UCSD-AML1 (cell line): ENCODE measurements at regions not wholly inside any gene's neighbourhood (a gene's known extent, or its start where the extent isn't known, plus 50 kb on each side); places are given as distances from the start of the nearest gene placed in this dataset.

Experiments used
- DNase-seq: peaks from one replicate; lab custom pipeline; 2025; ENCODE audit not compliant: unreplicated experiment; lab: John Stamatoyannopoulos, UW

DNA sequence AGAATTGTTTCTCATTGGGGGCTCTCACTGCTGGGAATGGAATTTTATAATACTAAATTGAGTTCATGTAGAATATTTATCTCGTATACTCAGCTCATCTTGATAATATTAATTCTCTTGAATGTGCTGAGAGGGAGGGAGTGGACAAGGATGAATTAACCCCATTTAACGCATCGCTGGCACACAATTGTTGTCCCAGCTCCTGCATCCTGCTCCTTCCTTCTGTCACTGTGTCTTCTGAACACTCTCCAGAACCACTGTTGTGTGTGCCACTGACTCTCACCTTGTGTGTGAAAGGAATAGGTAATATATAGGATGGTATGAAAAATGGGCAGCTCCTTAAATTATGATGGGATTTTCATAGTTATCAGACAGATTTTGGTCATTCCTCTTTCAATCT lies 267.3 kb downstream of the MTRR start:
- no peak for DNase-seq

DNA sequence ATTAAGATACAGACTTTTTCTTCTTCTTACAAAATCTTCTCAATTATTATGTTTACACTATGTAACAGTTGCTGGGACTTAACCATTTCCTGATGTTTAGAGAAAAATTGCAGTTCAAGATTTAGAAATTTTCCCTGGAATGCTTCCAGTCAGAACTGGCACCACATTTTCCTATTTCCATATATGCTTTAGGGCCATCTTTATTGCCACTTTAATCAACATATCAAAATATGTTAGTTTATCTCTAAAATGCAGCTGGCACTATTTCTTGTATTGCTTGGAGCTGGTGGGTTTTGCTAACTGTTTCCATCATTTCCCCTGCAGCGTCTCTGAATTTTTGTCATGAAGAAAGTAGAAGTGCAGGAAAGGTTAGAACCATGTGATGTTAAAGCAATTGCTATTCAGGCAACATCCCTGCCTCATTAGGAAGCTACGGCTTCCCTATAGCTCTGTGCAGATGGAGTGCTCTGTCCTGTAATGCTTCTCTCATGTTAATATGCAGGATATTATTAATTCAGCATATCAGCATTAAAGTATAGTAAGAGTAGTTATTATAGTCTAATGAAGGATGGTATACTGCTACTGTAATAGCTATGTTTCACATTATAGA lies 269.1 kb downstream of the MTRR start:
- DNase-seq, result no peak

DNA sequence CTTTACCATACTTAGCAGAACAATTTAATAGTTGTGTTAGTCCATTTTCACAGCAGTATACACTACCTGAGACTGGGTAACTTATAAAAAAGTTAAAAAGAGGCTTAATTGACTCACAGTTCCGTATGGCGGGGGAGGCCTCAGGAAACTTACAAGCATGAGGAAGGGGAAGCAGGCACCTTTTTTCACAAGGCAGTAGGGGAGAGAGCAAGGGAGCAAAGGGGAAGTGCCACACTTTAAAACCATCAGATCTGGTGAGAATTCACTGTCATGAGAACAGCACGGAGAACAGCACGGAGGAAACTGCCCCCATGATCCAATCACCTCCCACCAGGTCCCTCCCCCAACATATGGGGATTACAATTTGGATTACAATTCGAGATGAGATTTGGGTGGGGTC lies 269.9 kb downstream of the MTRR start:
- no peak for DNase-seq

DNA sequence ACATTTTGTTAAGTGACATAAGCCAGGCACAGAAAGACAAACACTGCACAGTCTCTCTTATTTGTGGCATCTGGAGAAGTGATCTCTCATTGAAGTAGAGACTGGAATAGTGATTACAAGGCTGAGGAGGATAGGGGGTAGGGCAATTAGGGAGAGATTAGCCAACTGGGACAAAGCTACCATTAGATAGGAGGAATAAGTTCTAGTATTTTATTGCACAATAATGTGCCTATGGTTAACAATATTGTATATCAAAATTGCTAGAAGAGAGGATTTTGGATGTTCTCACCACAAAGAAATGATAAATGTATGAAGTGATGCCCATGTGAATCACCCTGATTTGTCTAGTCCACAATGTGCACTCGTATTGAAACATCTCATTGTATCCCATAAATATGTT lies 281.8 kb downstream of the MTRR start:
- no peak for DNase-seq

DNA sequence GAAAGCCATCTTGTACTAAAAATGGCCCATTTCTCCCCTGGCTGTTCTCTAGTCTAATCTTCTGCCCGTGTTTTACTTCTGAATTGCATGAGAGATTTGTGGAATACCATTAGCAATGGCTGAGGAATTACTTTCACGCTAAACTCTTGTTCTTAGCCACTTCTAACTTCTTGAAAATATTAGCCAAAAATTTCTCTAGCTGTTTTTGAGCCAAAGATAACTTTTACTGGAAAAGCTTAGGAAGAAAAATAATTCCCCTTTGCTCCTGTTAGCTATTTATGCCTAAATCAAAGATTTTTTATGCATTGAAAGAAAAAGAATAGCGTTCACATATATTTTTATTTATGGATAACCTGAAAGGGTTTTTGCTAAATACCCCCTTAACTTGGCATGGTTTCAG lies 287.8 kb downstream of the MTRR start:
- DNase-seq, result no peak

DNA sequence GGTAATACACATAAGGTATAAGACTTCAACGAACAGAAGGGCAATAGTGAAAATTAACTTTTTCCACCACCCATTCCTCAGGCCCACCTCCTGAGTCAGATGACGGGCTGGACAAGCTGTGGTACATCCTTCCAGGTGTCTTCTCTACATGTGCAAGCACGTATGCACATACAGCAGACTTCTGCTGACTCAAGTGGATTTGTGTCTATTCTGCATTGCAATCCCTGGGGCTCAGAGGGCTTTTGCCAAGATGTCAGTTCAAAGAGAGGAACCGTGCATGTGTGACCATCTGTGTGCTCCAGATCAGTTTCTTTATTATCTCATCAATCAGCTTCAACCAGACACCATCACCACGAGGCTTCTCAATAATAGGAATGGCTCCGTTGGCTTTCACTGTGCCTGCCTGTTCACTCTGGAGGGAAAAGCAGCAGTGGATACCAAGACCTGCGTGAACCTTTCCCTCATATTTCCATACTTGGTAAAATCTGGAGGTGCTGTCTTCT lies 288.4 kb downstream of the MTRR start:
- no peak for DNase-seq

DNA sequence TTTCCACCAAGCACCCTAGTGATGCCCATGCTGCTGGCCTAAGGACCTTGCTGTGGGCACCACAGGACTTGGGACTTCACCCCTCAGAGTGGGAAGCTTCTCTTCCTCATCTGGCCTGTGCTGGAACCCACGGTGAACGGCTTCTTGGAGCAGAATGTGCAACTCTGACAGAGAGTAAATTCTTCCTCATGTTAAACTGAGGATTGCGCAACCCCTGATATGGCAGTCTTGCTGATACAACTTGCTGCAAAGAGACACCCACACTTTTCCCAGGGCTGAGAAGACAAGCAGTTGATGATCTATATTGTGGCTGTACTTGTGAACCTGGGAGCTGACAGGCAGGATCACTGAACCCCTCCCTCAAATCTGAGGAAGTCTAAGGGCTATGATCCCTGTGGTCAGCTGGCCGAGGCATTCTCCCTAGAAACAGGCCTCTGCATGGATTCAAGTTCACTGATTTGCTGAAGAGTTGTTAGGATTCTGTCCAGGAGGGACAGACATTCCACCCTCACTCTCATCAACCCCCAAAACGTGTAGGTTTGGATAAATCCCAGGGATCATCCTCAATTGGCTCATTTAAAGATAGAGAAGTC lies 307.2 kb downstream of the MTRR start:
- DNase-seq, result no peak

DNA sequence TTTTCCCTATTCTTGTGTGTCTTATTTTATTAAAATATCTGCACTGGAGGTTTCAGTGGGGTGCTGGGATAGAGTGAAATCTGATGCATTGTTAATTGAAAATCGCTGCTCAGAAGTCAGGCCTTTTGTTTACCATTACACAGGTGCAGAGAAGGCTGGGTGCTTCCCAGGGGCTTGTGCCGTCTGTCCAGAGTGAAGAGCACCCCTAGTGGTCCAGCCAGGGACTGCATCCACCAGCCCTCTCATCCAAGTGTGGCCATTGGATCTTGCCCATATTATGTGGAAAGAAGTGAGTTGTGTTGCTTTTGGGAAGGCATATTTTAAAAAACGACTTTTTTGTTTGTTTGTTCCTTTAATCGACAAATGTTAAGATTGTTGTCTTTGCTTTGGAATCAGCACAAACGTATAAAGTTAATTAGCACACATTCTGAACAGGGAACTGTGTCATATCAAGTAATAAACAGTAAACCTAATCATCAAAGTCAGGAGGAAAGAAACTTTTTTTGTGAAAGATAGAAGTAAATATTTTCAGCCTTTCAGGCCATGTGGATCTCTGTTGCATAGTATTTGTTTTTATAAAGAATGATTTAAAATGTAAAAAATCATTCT lies 315.6 kb downstream of the MTRR start:
- peak; percentile 29 for DNase-seq

DNA sequence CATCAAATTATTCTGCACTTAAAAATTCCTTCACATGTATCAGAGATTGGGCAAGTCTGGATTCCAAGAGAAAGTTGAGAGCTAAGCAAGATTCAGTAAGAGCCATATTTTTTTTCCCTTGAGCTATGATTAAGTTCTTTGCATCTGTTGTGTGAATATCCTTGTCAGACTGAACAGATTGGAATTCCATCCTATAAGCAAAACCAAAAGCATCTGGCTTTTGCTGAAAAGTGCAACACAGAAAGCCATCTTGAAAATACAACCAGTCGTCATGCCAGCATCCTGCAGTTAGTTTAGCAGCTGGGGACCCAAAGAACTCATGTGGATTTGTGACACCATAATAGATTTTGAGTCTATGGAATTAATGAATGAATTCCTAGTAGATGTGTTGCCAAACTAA lies 316.9 kb downstream of the MTRR start:
- no peak for DNase-seq

DNA sequence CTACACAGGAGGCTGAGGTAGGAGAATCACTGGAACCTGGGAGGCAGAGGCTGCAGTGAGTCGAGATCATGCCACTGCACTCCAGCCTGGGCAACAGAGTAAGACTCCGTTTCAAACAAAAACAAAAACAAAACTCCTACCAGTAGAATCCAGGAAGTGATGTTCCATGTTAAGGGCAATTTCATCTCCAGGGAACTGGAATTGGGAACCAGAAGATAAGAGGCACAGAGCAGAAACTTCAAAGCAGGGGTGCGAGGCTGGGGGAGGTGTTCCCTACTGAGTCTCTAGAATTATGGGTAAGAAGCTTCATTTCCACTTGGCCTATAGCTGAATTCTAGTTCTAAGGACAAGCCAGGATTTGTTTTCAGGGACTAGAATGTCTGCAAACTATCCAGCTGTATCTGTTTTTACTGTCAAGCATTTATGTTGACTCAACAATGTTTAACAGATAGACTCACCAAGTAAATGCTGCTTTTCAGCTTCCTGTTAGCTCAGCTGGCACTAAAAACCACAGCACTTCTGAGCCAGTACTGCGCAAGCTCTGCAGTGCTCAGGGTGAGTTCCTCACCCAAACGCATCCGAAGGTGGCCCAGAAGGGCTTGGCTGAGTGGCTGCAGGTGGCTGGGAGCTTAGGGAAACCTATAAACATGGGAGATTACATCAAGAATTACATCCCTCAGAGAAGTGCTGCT lies 320.1 kb downstream of the MTRR start:
- DNase-seq, result no peak

DNA sequence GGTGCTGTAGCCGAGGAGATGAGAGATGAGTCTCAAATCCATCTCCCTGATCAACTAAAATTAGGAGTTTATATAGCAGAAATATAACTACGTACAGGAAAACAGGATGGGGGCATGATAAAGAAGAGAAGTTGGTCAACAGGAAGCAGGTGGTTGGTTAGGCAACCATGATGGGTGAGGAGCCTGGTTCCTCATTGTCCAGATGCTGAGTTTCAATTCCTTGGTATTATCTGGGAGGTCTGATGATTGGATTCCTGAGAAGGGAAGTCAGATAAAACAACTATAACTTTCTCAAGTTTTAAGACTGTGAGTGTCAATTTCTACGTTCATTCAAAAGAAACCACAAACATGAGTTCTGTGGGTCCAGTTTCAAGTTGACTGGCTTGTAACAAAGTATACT lies 323.9 kb downstream of the MTRR start:
- no peak for DNase-seq

DNA sequence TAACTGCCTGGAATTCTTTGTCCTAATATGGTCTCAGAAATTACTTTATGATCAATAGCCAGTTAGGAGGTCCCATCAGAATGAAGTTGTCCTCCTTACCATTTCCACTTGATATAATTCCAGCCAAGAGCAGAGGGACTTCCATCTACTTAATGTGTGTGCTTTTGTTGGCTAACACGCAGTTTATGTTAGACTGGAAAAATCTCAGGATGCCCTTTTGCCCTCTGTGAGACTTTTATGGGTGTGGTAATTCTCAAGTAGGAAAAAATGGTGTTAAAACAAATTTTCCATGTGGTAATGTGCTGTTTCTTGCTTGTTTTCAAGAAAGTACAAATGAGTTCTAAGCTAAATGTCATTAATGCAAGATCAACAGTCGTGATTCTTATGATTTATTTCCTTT lies 327.1 kb downstream of the MTRR start:
- DNase-seq, result no peak

DNA sequence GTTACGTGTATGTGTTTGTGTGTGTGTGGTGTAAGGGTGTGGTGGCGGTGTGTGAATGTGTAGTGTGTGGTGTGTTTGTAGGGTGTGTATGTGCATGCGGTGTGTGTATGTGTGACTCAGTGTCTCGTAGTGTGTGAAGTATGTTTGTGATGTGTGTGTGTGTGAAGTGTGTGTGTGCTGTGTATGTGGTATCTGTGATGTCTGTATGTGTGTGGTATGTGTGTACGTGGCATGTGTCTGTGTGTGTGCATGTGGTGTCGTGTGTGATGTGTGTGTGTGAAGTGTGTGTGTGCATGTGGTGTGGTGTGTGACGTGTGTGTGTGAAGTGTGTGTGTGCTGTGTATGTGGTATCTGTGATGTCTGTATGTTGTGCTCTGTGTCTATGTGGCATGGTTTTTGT lies 339.4 kb downstream of the MTRR start:
- DNase-seq, result no peak

DNA sequence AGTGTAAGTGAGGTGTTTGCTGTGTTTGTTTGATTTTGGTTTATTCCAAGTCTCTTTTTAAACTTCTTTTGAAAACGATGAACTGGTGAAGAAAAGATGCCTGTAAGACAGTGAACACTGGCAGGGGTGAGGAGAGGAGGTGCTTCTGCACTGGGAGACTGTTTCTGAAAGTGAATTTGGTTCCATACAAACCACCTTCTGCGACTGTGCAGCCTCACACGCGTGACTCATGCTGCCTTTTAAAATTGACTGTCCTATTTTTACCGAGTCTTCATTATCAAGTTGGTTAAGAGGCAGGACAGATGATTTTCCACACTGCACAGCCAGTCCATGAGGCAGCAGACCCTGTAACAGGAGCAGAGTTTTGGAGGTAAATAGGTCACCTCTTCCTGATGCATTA lies 340.6 kb downstream of the MTRR start:
- DNase-seq, result no peak

DNA sequence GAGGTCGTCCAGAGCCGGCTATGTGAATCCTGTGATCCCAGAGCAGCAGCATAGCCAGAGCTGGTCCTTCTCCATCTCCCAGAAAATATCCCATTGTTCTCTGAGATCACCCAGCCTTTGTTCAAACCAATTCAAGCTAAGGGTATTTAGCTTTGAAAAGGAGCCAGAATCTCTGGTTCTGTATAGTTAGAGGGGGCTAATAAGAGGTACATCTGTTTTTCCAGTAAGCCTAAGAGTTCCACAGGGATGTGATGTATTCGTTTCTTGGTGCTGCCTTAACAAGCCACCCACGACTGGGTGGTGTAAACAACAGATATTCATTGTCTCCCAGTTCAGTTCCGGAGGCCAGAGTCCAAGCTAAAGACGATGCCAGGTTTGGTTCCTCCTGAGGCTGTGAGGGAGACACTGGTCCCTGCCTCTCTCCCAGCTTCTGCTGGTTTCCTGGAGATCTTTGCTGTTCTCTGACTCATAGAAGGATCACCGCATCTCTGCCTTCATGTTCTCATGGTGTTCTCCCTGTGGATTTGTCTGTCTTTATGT lies 344.8 kb downstream of the MTRR start:
- no peak for DNase-seq

DNA sequence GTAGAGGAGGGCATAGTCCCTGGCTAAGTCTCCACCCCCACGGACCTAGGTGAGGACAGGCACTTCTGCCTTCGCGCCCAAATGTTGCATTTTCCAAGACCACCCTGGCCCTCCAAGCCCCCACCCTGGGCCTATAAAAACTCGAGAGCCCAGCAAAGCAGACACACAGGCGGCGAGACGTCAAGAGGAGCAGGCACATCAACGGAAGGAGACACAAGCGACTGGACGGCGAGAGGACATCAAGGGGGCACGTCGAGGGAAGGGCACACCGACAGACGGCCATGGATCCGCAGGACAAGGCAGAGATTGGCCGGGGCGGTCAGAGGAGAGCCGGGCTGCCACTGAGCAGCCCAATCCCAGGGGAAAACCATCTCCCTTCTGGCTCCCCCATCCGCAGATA lies 348.0 kb downstream of the MTRR start:
- no peak for DNase-seq

DNA sequence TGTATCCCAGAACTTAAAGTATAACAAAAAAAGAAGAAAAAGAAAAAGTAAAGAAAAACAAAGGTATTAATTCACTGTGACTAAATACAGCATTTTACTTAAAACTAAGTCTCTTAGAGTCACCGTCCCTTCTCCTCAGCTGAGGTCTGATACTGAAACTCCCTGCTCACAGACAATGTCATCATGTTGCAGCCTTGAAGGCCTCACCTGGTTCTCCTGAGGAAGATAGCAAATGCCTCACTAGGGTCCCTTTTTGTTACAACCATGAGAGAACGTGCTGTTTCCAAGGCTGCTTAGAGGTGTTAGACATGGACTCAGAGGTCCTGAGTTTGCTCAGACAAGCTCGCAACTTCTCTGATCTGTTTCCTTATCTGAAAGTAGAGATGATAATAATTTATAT lies 357.2 kb downstream of the MTRR start:
- no peak for DNase-seq

DNA sequence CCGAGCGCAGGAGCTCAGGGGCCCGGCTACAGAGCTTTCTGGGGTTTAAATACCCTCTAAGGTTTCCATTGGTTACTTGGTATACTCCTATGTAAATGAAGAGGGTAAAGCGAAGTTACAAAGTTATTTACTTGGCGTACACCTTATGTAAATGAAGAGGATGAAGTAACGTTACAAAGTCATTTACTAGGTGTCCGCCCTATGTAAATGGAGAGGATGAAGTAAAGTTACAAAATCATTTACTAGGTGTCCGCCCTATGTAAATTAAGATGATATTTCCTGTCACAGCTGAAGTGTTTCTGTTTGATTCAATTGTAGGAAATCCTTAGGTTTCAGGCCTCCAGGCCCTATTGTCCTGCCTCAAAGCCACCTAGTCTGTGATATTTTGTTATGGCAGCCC lies 358.2 kb downstream of the MTRR start:
- DNase-seq, result no peak

DNA sequence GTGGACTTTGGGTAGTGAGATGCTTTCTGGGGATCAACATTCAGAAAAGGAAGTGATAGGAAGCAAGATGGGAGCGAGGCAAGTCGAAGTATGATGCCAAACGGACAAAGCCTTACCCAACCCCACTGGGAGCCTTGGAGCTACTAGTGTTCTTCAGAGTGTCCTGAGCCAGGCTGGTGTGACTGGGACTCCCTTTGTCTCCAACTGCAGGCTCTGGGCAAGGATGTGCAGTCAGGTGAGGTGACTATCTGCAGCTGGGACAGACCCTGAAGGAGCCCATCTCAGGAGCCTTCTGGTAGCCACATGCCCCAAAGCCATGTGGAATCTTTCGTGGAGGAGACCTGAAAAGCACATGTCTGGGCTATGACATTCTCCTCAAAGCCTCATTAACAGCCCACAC lies 360.6 kb downstream of the MTRR start:
- DNase-seq, result no peak

DNA sequence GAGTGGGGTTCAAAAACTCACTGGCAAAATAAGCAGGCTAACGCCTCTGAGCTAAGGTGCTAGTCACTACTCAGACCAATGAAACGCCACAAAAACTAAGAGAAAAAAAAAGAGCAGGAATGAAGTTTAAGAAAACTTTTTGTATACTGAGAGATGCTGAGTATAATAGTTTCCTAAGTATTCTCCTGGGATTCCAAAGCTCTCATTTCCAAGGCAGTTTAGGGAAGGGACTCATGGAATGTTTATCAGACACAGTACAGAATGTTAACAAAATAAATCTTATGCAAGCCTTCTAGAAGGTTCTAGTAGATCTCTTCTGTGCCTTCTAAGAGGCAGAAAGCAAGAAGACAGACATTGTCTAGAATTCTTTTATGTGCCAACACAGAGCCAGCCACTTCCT lies 361.9 kb downstream of the MTRR start:
- no peak for DNase-seq

DNA sequence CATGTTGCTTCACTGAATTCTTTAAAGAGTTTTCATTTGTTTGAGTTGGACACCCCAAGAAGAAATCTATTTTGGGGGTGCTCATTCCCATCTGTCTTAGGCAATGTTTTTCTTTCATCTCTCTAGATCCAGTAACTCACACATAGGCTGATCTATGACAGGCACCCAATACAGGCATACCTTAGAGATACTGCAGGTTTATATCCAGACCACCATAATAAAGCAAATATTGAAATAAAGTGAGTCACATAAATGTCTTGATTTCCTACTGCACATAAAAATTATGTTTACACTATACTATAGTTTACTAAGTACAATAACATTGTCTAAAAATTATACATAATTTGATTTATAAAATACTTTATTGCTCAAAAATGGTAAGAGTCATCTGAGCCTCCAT lies 364.5 kb downstream of the MTRR start:
- DNase-seq, result no peak

DNA sequence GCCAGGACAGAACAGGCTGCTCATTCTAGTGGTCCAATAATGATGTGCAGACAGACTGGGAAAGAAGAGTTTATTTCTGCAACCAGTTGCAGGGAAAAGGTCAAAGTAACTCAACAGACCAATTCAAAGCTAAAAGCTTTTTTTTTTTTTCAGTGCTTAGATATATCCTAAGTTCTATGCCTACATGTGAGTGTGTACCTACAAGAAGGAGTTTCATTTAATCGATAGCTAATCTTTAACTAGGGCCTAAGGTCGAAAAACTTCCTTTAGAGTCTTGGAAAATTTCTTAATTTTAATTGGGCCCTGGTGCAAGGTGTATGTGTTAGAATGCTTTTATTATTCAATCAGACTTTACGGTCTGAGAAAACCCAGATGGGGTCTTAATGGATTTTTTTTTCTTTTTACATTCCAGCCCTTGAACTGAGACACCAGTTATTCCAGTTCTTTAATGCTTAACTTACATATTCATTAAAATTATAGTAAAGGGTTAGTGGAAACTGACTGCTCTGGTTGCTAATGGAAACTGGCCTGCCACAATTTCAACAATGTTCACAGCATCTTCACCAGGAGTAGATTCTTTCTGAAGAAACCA lies 365.3 kb downstream of the MTRR start:
- no peak for DNase-seq
